T1000 (cell line): ENCODE measurements at regions not wholly inside any gene's neighbourhood (a gene's known extent, or its start where the extent isn't known, plus 50 kb on each side); places are given as distances from the start of the nearest gene placed in this dataset.
"Not testable (repeated sequence)": the region's sequence is repeated elsewhere in the genome, so short reads cannot be mapped to it uniquely, and the experiment has no call there.

ENCODE experiments used
- DNase-seq: peaks from one replicate; lab custom pipeline; 2025; ENCODE audit warnings: mixed read lengths; lab: John Stamatoyannopoulos, UW

- no peak for DNase-seq
Measured at GRCh38 chr13:58619396-58620113, 988.0 kb downstream of the PCDH17 start.

GRCh38 chr13:58620176-58620575, 988.6 kb downstream of the PCDH17 start:
- no peak for DNase-seq

- no peak for DNase-seq
Measured at GRCh38 chr13:58625703-58626389, 994.3 kb downstream of the PCDH17 start.

DNA sequence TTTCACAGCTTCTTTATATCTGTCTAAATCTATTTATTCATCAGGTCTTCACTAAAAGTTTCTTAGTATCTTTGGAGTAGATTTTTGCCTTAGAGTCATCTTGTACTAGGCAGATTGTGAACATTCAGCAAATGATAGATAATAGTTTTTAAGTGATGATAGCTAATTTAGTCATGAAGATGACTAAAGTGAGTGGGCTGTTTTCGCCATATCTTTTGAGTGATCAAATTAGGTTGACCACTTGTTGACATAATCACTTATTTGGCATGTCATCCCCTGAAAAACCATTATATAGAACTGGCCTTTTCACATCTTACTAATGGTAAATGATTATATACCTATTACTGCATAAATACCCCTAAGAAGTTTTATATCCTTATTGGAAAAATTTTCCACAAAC, 999.2 kb downstream of the PCDH17 start:
- DNase-seq, result no peak

DNA sequence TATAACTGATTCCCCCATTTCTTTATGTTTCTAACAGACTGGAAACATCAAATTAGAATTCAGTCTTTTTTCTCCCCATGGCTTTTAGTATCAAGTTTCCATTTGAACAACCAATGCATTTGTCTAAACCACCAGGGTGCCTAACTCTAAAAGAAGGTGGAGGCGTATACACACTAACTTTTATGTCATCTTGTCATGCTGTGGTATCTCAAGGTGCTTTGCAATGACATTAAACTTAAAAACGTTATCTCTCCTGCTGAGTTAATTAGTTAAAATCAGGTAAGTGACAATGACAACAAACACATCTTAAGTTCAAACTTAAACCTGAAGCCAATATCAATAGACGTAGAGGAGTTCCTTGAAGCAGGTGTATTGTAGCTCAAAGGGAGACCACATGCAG, 1001.7 kb downstream of the PCDH17 start:
- no peak for DNase-seq

- no peak for DNase-seq
Measured at GRCh38 chr13:58655086-58655485, 1023.5 kb downstream of the PCDH17 start.

DNA sequence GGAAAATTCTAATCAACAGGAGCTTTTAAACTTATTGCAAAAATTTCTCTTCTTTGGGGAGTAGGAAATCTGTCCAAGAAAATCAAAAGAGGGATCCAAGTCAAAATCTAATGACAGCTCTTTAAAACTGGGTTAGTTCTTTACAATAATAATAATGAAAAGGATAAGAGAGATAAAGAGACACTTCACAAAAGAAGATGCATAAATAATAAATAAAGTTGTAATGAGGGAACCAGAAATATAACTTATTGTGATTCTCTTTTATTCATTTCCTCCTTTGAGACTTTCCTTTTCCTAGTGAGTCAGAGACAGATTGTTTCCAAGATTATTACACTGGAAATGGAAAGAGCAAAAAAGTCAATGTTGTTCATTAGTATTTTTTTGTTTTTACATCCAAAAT, 1029.3 kb downstream of the PCDH17 start:
- DNase-seq, result no peak

DNA sequence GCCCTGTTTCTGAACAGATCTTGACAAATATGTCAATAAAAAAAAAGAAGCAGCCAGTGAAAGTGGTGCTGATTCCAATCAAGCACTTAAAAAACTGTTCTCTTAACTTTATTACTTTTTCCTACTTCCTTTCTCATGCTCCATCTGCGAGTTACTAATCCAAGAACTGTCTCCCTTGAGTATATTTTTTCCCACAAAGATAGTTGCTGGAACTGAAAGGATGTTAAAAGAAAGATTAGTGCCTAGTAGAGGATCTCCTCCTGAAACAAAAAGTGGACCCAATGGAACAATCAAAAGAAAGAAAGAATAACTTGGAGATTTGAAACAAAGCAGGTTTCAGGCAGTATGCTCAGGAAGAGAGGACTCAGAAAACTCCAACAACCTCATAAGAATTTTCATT, 1034.8 kb downstream of the PCDH17 start:
- no peak for DNase-seq

DNA sequence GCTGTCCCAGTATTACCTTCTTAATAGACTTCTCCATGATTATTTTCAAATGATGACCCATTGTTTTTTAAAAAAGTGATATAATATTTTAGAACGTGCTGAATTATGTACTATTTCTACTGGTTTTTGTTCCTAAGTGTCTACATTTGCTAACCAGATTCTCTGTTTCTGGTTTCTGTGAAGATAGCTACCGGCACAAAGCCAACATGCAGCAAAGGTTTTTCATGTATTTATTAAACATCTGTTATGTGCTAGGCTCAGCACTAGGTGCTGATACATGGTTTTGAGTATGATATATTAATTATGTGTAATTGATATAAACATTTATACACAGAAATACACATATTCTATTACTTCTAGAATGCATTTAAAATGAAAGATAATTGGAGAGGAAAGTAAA, 1035.6 kb downstream of the PCDH17 start:
- no peak for DNase-seq

- DNase-seq, result no peak
Measured at GRCh38 chr13:58680115-58680514, 1048.6 kb downstream of the PCDH17 start.

- no peak for DNase-seq
Measured at GRCh38 chr13:58682616-58683015, 1051.1 kb downstream of the PCDH17 start.

GRCh38 chr13:58687148-58687547, 1055.6 kb downstream of the PCDH17 start:
- no peak for DNase-seq

GRCh38 chr13:58698531-58698930, 1067.0 kb downstream of the PCDH17 start:
- DNase-seq, result no peak

DNA sequence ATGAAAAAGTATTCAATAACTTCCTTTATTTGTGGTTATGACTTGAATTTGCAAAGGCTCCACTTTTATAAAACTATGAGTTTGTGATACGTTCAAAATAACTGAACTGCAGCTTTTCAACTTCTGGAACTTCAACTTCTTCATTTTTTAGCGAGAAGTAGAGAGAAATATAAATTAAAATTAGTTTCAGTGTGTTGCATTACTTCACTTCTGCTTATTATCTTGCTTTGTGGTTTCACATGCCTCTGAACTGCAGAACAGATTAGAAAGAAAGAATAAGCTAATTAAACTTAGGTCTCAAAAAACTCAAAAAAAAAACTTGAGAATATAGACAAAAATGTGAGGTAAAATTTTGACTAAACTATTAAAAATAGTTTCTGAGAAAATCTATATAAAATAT, 1073.4 kb downstream of the PCDH17 start:
- no peak for DNase-seq

GRCh38 chr13:58706421-58706820, 1074.9 kb downstream of the PCDH17 start:
- no peak for DNase-seq

GRCh38 chr13:58712191-58712590, 1080.6 kb downstream of the PCDH17 start:
- no peak for DNase-seq

DNA sequence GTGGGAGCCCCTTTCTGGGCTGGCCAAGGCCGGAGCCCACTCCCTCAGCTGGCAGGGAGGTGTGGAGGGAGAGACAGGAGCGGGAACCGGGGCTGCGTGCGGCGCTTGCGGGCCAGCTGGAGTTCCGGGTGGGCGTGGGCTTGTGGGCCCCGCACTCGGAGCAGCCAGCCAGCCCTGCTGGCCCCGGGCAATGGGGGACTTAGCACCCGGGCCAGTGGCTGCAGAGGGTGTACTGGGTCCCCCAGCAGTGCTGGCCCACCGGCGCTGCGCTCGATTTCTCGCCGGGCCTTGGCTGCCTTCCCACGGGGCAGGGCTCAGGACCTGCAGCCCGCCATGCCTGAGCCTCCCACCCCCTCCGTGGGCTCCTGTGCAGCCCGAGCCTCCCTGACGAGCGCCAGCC, 1082.5 kb downstream of the PCDH17 start:
- DNase-seq, result not testable (repeated sequence)

- DNase-seq, result no peak
Measured at GRCh38 chr13:58721273-58721672, 1089.7 kb downstream of the PCDH17 start.

DNA sequence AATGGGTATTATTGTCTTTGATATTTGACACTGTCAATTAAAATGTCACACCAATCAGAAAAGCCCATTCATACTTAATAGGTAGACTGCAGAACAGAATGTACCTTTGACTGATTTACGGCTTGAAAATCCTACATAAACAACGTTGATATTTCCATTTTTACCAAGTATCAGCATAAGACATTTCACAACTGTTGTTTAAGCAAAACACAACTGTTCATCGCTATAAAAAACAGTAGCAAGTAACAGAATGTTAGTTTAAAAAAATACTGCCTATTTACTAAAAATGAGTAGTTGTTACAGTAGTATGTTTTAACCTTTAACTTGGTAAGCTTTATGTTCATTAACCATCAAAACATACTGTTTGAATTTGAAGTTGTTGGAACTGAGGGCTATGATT, 1096.6 kb downstream of the PCDH17 start:
- DNase-seq, result no peak

- DNase-seq, result no peak
Measured at GRCh38 chr13:58729361-58729760, 1097.8 kb downstream of the PCDH17 start.

- no peak for DNase-seq
Measured at GRCh38 chr13:58744686-58745085, 1113.1 kb downstream of the PCDH17 start.

- no peak for DNase-seq
Measured at GRCh38 chr13:58767566-58767965, 1136.0 kb downstream of the PCDH17 start.

DNA sequence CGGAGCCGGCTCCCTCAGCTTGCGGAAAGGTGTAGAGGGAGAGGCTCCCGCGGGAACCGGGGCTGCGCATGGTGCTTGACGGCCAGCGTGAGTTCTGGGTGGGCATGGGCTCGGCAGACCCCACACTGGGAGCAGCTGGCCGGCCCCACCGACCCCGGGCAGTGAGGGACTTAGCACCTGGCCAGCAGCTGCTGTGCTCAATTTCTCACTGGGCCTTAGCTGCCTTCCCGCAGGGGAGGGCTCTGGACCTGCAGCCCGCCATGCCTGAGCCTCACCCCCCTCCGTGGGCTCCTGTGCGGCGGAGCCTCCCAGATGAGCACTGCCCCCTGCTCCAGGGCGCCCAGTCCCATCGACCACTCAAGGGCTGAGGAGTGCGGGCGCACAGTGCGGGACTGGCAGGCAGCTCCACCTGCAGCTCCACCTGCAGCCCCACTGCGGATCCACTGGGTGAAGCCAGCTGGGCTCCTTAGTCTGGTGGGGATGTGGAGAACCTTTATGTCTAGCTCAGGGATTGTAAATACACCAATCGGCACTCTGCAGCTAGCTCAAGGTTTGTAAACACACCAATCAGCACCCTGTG, 1141.8 kb downstream of the PCDH17 start:
- no peak for DNase-seq
